Keratinocyte (primary cell): ENCODE measurements at regions not wholly inside any gene's neighbourhood (a gene's known extent, or its start where the extent isn't known, plus 50 kb on each side); places are given as distances from the start of the nearest gene placed in this dataset.

ENCODE experiments used
- EZH2 ChIP-seq: IDR thresholded peaks from one replicate; pipeline ENCODE4 v1.6.1; 2012; ENCODE audit warnings: inconsistent platforms, mild to moderate bottlenecking, low read length, moderate library complexity
- TF ChIP-seq, protein P1 (sequence below), 3 experiments: IDR thresholded peaks in 1 of 3; conservative IDR thresholded peaks in 1 of 3; optimal IDR thresholded peaks in 1 of 3; 2 replicates in 2 of 3; 3 replicates in 1 of 3; pipeline versions ENCODE3 to v1.5.1; 2011; ENCODE audit warnings: low read length in 3 of 3, mild to moderate bottlenecking in 3 of 3, moderate library complexity in 2 of 3, control low read depth in 1 of 3, inconsistent platforms in 1 of 3; ENCODE audit not compliant: insufficient read depth in 2 of 3; ENCODE audit errors: extremely low read depth in 1 of 3

DNA sequence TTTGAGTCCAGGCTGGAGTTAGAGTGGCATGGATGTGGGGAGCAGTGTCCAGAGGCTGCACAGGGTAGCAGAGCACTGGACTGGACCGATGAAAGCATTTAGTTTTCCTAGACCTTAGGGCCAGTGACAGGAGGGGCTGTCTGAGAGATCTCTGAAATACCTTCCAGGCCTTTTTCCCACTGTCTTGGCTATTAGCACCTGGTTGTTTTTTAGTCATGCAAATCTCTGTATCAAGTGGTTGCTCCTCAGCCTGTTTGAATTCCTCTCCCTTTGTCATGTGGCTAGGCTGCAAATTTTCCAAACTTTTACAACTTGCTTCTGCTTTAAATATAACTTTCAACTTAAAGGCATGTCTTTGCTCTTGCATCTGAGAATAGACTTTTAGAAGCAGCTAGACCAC, 504.3 kb upstream of the VSTM2A start:
- TF ChIP-seq, protein P1, sequence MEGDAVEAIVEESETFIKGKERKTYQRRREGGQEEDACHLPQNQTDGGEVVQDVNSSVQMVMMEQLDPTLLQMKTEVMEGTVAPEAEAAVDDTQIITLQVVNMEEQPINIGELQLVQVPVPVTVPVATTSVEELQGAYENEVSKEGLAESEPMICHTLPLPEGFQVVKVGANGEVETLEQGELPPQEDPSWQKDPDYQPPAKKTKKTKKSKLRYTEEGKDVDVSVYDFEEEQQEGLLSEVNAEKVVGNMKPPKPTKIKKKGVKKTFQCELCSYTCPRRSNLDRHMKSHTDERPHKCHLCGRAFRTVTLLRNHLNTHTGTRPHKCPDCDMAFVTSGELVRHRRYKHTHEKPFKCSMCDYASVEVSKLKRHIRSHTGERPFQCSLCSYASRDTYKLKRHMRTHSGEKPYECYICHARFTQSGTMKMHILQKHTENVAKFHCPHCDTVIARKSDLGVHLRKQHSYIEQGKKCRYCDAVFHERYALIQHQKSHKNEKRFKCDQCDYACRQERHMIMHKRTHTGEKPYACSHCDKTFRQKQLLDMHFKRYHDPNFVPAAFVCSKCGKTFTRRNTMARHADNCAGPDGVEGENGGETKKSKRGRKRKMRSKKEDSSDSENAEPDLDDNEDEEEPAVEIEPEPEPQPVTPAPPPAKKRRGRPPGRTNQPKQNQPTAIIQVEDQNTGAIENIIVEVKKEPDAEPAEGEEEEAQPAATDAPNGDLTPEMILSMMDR (optimal IDR thresholded peaks at IDR 0.05 in 1 of 3, IDR thresholded peaks at IDR 0.05 in 1 of 3, conservative IDR thresholded peaks at IDR 0.05 in 1 of 3; ENCODE audit: extremely low read depth in 1 of 3, insufficient read depth in 2 of 3, low read length in 3 of 3), result no peak
- no peak for TF ChIP-seq EZH2
